ENCODE measurements at regions not wholly inside any gene's neighbourhood (a gene's known extent, or its start where the extent isn't known, plus 50 kb on each side); places are given as distances from the start of the nearest gene placed in this dataset.

- no peaks in the 10 kb centered on the region for H3K27me3 ChIP-seq
- H3K9me3 ChIP-seq = no peaks in the 10 kb centered on the region
- no peaks in the 10 kb centered on the region for H3K36me3 ChIP-seq
- DNase-seq (ENCODE audit: extremely low spot score in 2 of 2) = no peak
- TF ChIP-seq POLR2AphosphoS5 (IDR thresholded peaks at IDR 0.05; ENCODE audit: insufficient read depth in 1 of 2, low read depth in 1 of 2) = no peak
- TF ChIP-seq CTCF (IDR thresholded peaks at IDR 0.05) = no peak
- no peak for TF ChIP-seq POLR2A (IDR thresholded peaks at IDR 0.05)
- no peaks in the 10 kb centered on the region for H3K4me1 ChIP-seq
- intact Hi-C loops (cut with DNase I) = no loop called here
- H3K4me3 ChIP-seq = no peak overlapping the region
- no peak overlapping the region for H3K27ac ChIP-seq
These were observed 52.2 kb upstream of the FAT1 start for GRCh38 chr4:186775902-186776301.

- no peaks in the 10 kb centered on the region for H3K9me3 ChIP-seq
- H3K27me3 ChIP-seq = no peaks in the 10 kb centered on the region
- intact Hi-C loops (cut with DNase I) = no loop called here
- H3K4me1 ChIP-seq = no peaks in the 10 kb centered on the region
- H3K27ac ChIP-seq = no peak overlapping the region
- no peak overlapping the region for H3K4me3 ChIP-seq
- DNase-seq (ENCODE audit: extremely low spot score in 2 of 2) = no peak
- no peak for TF ChIP-seq POLR2AphosphoS5 (IDR thresholded peaks at IDR 0.05; ENCODE audit: insufficient read depth in 1 of 2, low read depth in 1 of 2)
- no peak for TF ChIP-seq POLR2A (IDR thresholded peaks at IDR 0.05)
- TF ChIP-seq CTCF (IDR thresholded peaks at IDR 0.05) = no peak
- no peaks in the 10 kb centered on the region for H3K36me3 ChIP-seq
These were observed 54.5 kb upstream of the FAT1 start for GRCh38 chr4:186778134-186778533.

GRCh38 chr4:186780291-186781031, 56.8 kb upstream of the FAT1 start:
- no peaks in the 10 kb centered on the region for H3K36me3 ChIP-seq
- no peak overlapping the region for H3K27ac ChIP-seq
- no peak overlapping the region for H3K4me3 ChIP-seq
- no peaks in the 10 kb centered on the region for H3K4me1 ChIP-seq
- DNase-seq (ENCODE audit: extremely low spot score in 2 of 2) = no peak
- intact Hi-C loops (cut with DNase I) = no loop called here
- no peaks in the 10 kb centered on the region for H3K9me3 ChIP-seq
- TF ChIP-seq POLR2A (IDR thresholded peaks at IDR 0.05) (no peak), CTCF (IDR thresholded peaks at IDR 0.05) (no peak), POLR2AphosphoS5 (IDR thresholded peaks at IDR 0.05; ENCODE audit: insufficient read depth in 1 of 2, low read depth in 1 of 2) (no peak)
- no peaks in the 10 kb centered on the region for H3K27me3 ChIP-seq

GRCh38 chr4:186781032-186781917, 57.6 kb upstream of the FAT1 start:
- DNase-seq (ENCODE audit: extremely low spot score in 2 of 2) = no peak
- Histone ChIP-seq H3K27me3 (no peaks in the 10 kb centered on the region), H3K9me3 (no peaks in the 10 kb centered on the region), H3K36me3 (no peaks in the 10 kb centered on the region), H3K4me1 (no peaks in the 10 kb centered on the region), H3K27ac (no peak overlapping the region), H3K4me3 (no peak overlapping the region)
- TF ChIP-seq CTCF (IDR thresholded peaks at IDR 0.05) (no peak), POLR2AphosphoS5 (IDR thresholded peaks at IDR 0.05; ENCODE audit: insufficient read depth in 1 of 2, low read depth in 1 of 2) (no peak), POLR2A (IDR thresholded peaks at IDR 0.05) (no peak)
- intact Hi-C loops (cut with DNase I) = no loop called here

- intact Hi-C loops (cut with DNase I) = no loop called here
- Histone ChIP-seq H3K27ac (no peak overlapping the region), H3K9me3 (no peaks in the 10 kb centered on the region), H3K27me3 (no peaks in the 10 kb centered on the region), H3K4me3 (no peak overlapping the region), H3K4me1 (no peaks in the 10 kb centered on the region), H3K36me3 (no peaks in the 10 kb centered on the region)
- TF ChIP-seq CTCF (IDR thresholded peaks at IDR 0.05) = no peak
- no peak for TF ChIP-seq POLR2AphosphoS5 (IDR thresholded peaks at IDR 0.05; ENCODE audit: insufficient read depth in 1 of 2, low read depth in 1 of 2)
- TF ChIP-seq POLR2A (IDR thresholded peaks at IDR 0.05) = no peak
- no peak for DNase-seq (ENCODE audit: extremely low spot score in 2 of 2)
These were observed 58.6 kb upstream of the FAT1 start for GRCh38 chr4:186782302-186782701.
